GM12891 (cell line): ENCODE measurements at regions not wholly inside any gene's neighbourhood (a gene's known extent, or its start where the extent isn't known, plus 50 kb on each side); places are given as distances from the start of the nearest gene placed in this dataset.

ENCODE experiments used
- PAX5 ChIP-seq: IDR thresholded peaks from 2 replicates; pipeline ENCODE4 v1.6.1; 2011; ENCODE audit warnings: low read length, moderate library complexity, mild to moderate bottlenecking; ENCODE audit not compliant: insufficient read depth, severe bottlenecking
- POLR2A ChIP-seq: IDR thresholded peaks from 2 replicates; pipeline ENCODE4 v1.6.1; 2011; ENCODE audit warnings: low read depth, low read length, control low read depth
- POLR2AphosphoS5 ChIP-seq: IDR thresholded peaks from 2 replicates; pipeline ENCODE4 v1.6.1; 2011; ENCODE audit warnings: low read depth, low read length, control low read depth
- SPI1 ChIP-seq: IDR thresholded peaks from 2 replicates; pipeline ENCODE4 v1.6.1; 2011; ENCODE audit warnings: low read depth, low read length, control low read depth
- TAF1 ChIP-seq: IDR thresholded peaks from 2 replicates; pipeline ENCODE4 v1.6.1; 2011; ENCODE audit warnings: low read depth, low read length, control low read depth

DNA sequence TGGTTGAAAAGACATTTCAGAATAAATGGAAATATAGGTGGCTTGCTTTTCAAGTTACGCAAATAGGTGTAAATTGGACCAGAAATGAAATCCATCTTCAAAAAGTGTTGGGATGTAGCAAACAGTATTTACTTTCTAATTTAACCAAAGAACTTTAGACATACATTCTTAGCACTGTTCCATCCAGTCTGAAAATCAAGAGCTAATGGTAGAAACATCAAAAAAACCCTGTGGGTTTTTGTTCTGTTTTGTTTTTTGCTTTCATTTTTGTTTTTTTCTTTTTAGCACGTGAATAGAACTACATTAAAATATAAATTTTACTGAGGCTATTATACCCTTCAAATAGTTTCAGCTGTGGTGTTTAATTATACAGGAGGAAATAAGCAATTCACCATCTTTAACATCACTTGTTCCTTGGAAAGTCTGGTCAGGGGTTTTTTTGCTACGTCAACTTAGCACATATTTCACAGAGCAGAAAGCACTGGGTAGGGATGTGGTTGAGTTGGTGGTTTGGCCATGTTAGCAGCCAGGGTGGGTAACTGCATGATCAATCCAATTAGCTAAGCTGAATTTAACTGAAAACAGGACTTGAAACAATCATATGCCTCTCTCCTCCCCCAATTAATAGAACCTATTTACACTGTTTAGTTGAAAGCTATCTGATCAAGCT, 275.4 kb upstream of the PFKP start:
- TF ChIP-seq POLR2A (no peak), SPI1 (no peak), POLR2AphosphoS5 (no peak), TAF1 (no peak), PAX5 (no peak)
